Activated CD4-positive, alpha-beta T cell treated with anti-CD3 and anti-CD28 coated beads, Interleukin-10, Interleukin-2, amounts not matched to agents 100 ng/mL and 50 ng/mL, durations not matched to agents 16 hours and 8 hours (primary cell): ENCODE measurements at regions not wholly inside any gene's neighbourhood (a gene's known extent, or its start where the extent isn't known, plus 50 kb on each side); places are given as distances from the start of the nearest gene placed in this dataset.
"Not testable (repeated sequence)": the region's sequence is repeated elsewhere in the genome, so short reads cannot be mapped to it uniquely, and the experiment has no call there.

Experiments
- DNase-seq: peaks from one replicate; pipeline ENCODE4 v3.0.0-alpha.2; 2020

DNA sequence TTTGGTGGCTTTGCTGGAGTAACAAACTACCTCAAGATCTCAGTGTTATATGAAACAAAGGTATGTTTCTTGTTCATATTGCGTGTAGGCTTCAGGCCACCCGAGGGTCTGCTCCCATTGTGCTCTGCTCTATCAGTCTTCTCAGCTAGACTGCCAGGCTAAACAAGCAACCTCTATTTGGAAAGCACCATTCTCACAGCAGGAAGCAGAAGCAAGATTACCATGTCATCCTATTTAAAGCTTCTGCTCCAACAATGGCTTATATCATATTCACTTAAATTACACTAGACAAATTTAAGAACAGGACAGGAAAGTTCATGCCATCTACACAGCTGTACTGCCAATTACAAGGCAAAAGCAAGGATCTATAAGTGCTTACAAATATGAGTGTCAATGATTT is 385.8 kb downstream of the PPARGC1A start:
- no peak for DNase-seq

DNA sequence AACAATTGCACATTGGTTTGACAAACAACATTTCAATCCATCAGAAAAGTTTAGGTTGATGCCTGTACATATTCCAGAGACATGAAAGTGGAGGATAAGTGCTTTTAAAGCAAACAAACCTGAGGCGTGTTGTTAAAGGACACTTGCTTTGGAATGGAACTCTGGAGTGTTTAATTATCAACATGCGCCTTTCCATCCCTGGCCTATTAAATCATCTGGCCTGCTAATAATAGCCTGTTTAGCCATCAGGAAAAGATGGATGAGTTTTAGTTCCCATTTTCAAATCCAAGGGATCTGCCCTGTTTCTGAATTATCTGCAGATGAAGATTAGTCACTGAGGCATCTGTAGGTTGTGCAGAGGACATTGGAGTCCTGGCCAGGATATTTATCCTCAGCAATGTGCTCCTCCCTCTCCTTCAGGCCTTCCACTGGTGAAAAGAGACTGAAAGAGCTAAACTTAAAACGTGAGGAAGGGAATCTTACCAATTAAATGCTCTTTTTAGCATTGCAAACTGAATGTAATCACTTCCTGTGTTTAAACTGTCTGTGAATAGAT is 388.9 kb downstream of the PPARGC1A start:
- no peak for DNase-seq

DNA sequence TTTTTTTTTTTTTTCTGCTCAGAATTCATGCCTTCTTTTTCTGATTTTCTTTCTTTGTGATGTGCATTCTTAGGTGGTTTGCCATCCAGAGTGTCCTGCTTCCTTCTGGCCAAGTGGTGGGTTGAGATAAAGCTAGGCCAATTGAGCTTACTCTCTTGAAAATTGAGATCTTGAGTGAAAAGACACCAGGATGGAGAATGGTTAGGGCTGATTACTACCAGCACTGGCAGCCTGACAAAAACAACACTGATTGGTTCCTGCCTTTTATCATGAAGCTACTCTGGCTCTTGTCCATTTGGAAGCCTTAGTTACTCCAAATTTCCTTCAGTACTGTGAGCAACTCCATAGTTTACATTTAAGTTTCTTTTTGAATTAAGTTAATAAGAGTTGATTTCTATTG is 404.0 kb downstream of the PPARGC1A start:
- no peak for DNase-seq

DNA sequence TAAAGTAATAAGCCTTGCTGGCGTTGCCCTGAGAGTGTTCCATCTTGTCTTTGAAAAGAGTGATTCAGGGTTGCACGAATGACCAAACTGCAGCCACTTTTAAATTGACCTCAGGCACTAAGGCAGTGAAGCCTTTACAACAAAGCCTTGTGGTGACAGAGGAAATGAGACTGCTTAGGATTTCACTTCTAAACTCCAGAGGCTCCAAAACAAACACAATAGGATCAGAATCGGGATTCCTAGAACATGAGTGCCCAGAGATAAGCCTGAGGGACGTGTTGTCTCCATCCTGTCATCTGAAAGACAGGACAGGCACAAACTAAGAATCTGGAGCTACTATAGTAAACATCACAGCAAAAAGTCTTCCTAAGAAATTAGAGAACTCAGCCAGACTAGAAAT is 405.2 kb downstream of the PPARGC1A start:
- no peak for DNase-seq

DNA sequence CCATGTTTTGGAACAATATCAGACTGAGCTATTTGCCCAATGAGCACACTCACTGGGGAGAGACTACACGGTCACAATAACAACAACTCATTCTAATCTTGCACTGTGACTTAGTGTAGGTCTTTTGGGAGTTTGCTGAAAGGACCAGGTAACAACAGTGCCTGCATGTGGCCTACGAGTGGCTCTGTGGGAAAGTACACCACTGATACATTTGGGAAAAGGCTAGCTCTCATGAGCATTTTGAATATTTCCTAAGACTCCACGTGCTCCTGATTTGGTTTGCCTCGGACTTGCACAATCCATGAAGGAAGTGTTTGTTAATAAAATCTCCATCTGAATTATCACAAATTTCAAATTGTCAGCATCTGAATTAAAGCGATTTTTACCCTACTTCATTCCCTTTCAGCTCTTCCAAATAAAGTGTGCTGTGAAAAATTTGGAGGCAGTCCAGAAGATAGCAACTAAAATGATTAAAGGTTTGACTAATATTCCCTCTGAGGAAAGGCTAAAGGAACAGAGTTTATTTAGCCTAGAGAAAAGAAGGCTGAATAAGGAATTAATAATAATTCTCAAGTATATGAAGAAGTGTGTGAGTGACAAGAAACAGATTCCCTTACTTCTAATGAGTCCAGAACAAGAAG is 406.4 kb downstream of the PPARGC1A start:
- no peak for DNase-seq

DNA sequence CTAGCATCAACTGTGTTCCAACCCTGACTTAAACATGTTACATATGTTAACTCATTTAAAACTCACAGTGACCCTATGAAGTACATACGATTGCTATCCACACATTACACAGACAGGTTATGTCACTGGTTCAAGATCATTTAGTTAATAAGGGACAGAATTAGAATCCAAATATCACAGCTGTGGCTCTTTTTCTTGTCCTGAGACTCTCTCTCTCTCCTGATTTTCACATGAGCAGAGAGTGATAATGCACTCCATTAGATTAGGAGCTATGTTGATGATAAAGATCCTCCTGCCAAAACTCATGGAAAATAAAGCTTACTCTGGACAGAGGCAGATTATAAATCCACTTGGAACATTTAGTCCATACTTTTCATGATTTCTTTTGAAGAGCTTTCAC is 408.3 kb downstream of the PPARGC1A start:
- DNase-seq, result no peak

DNA sequence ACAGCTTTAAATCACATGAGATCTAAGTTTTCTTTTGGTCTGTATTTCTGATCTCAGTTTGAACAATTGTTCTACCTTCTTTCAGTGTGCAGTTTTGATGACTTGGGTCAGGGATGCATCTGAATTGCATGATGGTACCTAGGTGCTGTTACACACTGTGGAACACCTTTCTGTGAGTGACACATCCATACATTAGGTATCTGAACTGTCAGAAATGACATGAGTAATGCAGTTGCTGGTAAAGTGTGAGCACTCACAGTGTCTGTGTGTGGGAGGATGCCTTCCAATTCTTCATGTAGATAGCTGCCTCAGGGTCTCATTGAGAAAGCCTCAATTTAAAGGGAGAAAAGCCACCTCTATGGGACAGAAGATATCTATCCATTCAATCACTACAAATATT is 411.9 kb downstream of the PPARGC1A start:
- no peak for DNase-seq

DNA sequence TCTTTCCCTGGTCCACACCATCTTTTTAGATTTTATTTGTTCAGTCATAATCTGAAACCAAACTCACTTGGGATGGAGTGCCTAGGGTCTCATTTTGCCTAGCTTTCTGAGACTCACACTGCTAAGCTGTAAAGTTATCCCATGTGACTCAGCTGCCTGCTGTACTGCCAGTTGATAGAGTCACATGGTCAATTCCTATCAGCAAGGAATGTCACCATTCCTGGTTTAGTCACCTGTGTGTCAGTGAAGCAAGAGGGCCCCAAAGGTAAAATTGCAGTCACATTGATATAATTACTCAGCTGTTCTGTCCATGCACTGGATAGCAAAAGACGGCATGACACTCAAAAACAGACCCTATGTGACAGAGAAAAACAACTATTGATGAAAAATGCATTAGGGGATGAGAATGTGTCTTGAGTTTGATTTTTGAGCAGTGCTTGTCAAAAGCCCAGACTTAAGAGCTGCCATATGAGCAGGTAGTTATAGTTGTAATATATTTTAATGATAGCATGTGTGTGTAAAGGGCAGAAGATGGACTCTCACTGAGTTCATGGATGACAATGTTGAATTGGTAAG is 413.2 kb downstream of the PPARGC1A start:
- no peak for DNase-seq

DNA sequence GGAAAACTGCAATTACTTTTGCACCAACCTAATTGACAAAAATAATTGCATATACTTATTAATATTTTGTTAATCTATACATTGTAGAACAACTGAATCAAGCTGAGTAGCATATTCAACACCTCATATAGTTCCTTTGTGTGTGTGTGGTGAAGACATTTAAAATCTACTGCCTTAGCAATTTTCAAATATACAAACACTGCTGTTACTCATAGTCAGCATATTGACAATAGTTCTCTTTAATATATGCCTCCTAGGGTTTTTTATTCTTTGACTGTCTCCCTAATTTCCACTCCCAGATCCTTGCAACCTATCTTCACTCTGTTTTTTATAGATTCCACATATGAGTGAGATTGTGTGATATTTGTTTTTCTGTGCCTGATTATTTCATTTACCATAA is 426.8 kb downstream of the PPARGC1A start:
- no peak for DNase-seq

DNA sequence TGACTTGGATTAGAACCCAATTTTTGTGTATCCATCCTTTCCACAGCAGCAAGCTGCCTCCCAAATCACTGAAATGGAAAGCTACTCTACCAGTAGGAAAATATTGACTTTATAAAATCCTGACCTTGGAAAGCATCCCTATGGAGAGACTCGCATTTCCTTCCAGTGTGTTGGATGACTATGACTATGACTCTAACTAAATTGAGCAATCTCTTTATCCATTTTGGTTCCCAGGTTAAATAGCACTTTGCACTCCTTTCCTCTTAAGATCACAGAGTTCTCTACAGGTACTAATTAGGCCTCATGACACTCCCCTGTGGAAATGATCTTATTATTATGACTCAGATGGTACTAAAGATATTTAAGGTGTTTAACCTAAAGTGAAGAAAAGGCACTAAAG is 431.8 kb downstream of the PPARGC1A start:
- DNase-seq, result no peak

DNA sequence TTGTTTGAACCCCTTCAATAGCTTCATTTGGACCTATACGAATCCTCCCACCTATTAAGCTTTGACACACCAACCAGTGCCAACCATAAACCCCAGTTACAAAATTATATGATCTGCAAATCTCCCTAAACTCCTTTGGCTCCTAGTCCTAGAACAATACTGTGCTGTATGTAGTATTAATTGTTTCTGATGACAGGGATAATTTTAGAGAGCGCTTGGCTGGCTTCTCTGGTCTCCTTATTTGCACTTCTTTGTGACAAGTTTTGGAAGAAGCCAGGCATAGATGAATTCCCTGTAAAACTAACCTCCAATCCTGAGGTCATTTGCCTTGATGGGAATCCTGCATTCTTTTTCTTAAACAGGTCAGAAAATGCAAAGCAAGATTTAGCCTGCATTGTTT is 433.0 kb downstream of the PPARGC1A start:
- DNase-seq, result no peak

DNA sequence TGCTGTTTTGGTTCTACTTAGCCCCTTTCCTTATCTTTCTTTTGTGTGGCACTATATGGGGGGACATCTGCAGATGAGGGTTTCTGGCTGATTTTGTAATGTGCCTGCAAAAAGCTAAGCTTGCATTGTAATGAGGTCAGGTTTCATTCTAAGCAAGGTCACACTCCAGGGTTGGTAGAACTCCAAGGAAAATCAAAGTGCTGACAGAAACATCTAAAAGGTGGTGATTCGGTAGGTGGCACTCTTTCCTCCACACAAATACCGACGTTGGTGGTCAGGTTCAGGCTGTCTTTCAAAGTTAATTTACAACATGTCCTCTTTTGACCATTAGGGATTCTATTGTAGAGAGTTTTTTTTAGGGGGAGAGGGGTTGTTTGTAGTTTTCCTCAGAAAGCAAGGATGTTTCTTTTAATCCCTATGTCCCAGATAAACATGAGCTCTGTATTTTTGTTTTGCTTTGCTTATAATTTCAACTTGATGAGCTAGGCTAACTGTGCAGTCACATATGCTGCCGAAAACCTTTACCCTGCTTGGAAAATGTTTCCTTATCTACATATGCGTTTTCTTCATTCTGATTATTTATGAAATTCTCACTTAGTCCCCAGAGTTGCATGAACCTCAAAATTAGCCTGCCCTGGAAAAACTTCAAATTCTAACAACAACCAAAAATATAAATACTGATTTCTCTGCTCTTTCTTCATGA is 434.2 kb downstream of the PPARGC1A start:
- DNase-seq, result no peak

DNA sequence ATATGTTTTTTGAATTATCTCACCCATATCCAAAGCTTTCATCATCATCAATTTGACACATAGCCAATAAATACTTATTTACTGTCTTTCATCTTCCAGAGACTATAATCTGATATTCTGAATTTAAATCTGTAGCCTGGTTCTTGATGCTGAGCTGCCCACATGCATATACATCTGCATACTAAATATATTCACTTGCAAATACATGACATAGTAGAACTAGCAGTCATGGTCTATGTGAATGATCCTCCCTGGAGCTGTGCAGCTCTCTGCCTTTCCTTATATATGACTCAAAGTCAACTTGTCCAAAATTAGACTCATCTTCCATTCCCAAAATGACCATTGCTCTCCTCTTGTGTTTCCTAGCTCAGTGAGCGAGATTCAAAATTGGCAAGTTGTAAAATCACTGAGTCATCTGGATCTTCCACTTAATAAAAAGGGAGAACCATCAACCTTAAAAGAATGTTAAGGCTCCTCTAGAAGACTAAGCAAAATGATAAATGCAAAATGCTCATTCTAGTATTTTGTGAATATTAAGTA is 448.2 kb downstream of the PPARGC1A start:
- no peak for DNase-seq

DNA sequence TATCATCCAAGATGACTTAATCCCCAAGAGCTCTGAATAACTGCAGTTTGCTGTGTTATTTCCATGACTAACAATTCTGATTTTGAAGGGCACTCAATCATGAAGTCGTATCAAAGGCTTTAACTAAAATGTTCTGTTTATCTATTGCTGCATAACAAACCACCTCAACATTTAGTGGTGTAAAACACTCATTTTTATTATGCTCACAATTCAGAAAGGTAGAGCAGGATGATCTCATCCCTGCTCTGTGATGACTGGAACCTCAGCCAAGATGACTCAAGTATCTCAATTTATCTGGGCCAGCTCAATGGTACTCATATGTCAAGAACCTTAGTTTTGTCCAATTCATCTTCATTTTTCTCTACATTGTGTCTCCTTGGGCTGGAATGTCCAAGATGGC is 451.1 kb downstream of the PPARGC1A start:
- no peak for DNase-seq

DNA sequence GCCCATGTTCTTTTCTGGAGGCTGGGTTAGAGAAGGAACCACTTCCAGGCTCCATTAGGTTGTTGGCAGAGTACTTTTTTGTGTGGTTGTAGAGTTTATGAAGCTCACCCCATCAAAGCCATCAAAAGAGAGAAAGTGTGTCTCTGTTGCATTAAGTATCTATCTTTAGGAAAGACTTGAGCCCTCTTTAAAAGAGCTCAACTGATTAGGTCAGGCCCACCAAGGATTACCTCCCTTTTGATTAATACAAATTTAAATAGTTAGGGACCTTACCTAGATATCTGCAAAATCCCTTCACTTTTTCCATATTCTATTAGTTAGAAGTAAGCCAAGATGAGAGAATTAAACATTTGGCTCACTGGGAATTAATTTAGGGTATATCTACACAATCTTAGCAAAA is 460.4 kb downstream of the PPARGC1A start:
- DNase-seq, result no peak

DNA sequence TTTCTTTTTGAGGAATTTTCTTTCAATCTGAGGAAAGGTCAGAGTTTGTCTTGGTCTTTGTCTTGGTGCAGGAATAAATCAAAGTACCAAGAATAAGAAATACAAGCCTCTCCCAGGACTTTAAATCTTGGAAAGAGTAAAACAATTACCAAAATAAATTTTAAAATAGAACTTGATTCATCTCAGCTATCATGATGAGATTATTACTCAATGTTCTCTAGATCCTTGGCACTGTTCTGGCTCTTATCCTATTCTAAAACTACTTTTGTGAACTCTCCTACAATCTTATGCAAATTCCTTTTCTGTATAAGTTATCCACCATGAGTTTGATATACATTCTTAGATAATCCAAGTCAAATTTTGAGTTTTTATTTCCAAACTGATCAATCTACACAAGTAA is 464.3 kb downstream of the PPARGC1A start:
- DNase-seq, result no peak

DNA sequence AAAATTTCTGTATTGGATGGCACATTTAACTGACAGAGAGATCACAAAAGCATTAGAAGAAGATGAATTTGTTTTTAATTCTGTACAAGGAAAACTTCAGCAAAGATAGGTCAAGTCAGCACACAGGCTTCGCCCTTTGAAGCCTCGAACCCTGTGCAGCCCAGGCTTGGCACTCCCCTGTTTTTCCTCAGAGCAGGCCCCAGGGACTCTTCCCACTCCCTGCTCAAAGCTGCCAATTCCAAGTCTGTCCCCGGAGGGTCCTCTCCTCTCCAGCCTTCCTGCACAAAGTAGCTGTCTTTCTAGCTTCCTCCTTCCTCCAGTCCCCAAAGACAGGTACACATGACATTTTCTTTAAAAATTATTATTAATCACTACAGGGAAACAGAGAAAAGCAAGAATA is 466.3 kb downstream of the PPARGC1A start:
- DNase-seq, result no peak

DNA sequence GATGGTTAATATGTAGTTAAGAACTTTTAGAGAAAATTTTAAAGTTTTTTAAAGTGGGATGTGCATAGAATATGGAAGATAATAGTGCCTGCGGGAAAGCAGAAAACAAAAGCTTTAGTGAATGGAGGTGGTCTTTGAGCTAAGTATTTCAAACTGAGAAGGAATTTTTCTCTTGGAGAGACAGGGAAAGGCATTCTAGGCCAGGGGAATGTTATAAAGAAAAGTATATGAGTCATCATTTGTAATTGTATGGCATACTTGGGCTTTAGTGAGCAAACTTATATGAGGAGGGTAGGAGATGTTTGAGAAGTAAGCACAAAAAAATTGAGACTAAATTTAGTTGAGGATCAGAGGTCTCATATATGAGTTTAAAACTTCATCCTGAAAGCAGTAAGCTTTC is 467.0 kb downstream of the PPARGC1A start:
- DNase-seq, result no peak

DNA sequence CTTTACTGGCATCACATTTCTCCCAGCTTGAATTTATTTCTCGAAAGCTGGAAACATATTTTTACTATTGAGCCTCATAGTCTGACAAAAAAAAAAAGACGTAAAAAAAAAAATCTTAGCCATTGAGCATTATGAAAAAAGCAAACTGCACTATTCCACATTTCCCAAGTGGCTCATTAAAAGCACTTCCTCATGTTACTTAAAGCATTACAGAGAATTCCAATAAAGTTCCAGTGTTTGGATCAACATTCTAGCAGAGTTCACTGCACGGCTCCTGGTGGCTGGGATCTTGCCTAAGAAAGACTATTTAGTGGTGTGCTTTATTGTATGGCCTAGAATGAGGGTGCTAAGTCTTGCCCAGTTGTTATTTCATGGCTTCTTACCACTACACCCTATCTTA is 476.2 kb downstream of the PPARGC1A start:
- DNase-seq, result no peak

DNA sequence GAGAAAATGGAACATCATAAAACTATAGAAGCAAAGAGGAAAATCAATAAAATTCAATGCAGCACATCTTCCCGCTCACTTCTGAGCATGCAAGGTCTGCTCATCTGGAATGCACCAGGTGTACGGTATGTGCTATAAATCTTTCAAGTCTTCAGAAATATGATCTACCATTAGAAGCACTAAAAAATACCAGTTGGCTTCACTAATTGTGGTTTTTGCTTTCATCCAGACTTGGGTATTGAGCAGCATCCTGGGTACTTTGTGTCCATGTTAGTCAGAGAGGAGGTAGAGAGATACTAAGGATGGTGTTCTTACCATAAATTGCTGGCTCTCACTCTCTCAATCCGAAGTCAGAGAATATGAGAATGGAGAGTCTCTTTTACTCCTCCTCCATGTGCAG is 477.1 kb downstream of the PPARGC1A start:
- no peak for DNase-seq

DNA sequence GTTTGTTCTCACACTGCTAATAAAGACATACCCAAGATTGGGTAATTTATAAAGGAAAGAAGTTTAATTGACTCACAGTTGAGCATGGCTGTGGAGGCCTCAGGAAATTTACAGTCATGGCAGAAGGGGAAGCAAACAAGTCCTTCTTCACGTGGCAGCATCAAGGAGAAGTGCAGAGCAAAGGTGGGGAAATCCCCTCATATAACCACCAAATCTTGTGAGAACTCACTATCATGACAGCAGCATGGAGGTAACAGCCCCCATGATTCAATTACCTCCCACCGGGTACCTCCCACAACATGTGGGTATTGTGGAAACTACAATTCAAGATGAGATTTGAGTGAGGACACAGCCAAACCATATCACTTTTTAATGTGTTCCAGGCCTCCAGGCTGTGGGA is 480.9 kb downstream of the PPARGC1A start:
- DNase-seq, result not testable (repeated sequence)

DNA sequence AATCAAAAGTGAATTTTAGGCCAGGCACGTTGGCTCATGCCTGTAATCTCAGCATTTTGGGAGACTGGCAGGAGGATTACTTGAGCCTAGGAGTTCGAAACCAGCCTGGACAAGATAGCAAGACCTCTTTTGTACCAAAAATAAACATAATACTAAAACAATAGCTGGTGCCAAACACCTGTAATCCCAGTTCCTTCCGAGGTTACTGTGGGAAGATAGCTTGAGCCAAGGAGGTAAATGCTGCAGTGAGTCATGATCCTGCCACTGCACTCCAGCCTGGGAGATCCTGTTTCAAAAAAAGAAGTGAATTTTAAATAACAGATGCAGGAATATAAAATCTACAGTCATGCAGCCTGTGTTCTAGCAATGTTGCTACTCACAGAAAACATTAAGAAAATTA is 488.3 kb downstream of the PPARGC1A start:
- DNase-seq, result no peak

DNA sequence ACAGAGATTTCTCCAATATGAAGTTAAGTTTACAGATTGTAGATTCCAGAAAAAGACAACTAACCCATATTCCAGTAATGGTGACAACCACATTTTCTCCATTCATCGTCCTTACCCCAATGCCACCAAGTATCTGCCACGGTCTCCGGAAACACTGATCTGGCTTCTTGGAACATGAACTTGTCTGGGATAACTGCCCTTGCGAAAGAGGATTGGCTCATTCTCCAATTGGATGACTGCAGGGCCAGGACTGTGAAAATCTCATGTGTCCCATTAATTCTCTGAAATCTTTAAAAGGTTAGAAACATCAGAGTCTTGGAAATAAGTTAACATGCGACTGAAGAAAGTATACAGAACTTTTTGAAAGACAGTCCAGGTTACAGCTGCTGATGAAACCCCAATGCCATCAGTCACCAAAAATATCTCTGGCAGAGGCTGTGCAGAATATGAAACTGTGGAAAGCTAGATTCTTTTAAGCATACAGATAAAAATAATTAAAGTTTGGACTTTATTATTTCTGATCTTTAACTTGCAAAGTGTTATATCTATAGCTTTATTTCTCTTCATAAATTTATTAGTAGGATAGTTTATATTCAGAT is 496.9 kb downstream of the PPARGC1A start:
- DNase-seq, result no peak

DNA sequence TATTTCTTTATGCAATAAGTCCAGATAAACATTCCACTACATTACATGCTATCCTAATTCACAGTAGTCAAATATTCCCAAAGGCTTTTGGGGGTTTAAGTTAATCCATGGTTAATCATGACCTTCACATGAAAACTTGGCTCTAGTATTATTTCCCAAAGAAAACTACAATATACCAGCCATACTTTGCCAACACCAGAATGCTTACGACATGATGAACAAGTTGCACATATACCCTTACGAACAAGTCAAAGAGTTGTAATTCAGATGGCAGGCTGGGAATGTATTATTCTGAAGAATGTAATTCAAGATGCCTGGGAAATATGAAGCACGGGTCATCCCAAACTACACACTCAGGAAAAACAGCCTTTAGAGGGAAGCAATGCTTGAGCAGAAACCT is 499.6 kb downstream of the PPARGC1A start:
- DNase-seq, result no peak
